GM19467 (cell line): ENCODE measurements at regions not wholly inside any gene's neighbourhood (a gene's known extent, or its start where the extent isn't known, plus 50 kb on each side); places are given as distances from the start of the nearest gene placed in this dataset.

Experiments
- ATAC-seq: cut with Tn5 transposase; IDR thresholded peaks from one replicate; pipeline ENCODE4 v1.9.1; 2021; ENCODE audit warnings: mild to moderate bottlenecking, moderate library complexity; ENCODE audit not compliant: unreplicated experiment

GRCh38 chr2:220192994-220193753, 565.7 kb downstream of the SLC4A3 start:
- ATAC-seq, result no peak

- no peak for ATAC-seq
Observed at GRCh38 chr2:220194630-220195584, 567.5 kb downstream of the SLC4A3 start.

- ATAC-seq, result no peak
Observed at GRCh38 chr2:220198896-220199295, 571.5 kb downstream of the SLC4A3 start.

- no peak for ATAC-seq
Observed at GRCh38 chr2:220202066-220202465, 574.6 kb downstream of the SLC4A3 start.

- ATAC-seq, result no peak
Observed at GRCh38 chr2:220209093-220209492, 581.7 kb downstream of the SLC4A3 start.

- no peak for ATAC-seq
Observed at GRCh38 chr2:220209751-220210150, 582.3 kb downstream of the SLC4A3 start.

- ATAC-seq, result no peak
Observed at GRCh38 chr2:220212296-220213080, 585.1 kb downstream of the SLC4A3 start.

GRCh38 chr2:220215785-220216184, 588.4 kb downstream of the SLC4A3 start:
- no peak for ATAC-seq

- ATAC-seq, result no peak
Observed at GRCh38 chr2:220219371-220219770, 591.9 kb downstream of the SLC4A3 start.

- no peak for ATAC-seq
Observed at GRCh38 chr2:220220009-220220408, 592.6 kb downstream of the SLC4A3 start.

GRCh38 chr2:220221992-220222391, 594.6 kb downstream of the SLC4A3 start:
- ATAC-seq, result no peak

GRCh38 chr2:220224691-220225543, 597.5 kb downstream of the SLC4A3 start:
- no peak for ATAC-seq

- no peak for ATAC-seq
Observed at GRCh38 chr2:220226076-220226475, 598.6 kb downstream of the SLC4A3 start.

- ATAC-seq, result no peak
Observed at GRCh38 chr2:220226546-220226945, 599.1 kb downstream of the SLC4A3 start.

GRCh38 chr2:220227266-220227920, 600.0 kb downstream of the SLC4A3 start:
- ATAC-seq, result no peak

- no peak for ATAC-seq
Observed at GRCh38 chr2:220228310-220229006, 601.0 kb downstream of the SLC4A3 start.

- no peak for ATAC-seq
Observed at GRCh38 chr2:220240641-220241040, 613.2 kb downstream of the SLC4A3 start.

GRCh38 chr2:220241423-220241822, 614.0 kb downstream of the SLC4A3 start:
- no peak for ATAC-seq

GRCh38 chr2:220243571-220243970, 616.1 kb downstream of the SLC4A3 start:
- no peak for ATAC-seq
